DND-41 (cell line): ENCODE measurements at regions not wholly inside any gene's neighbourhood (a gene's known extent, or its start where the extent isn't known, plus 50 kb on each side); places are given as distances from the start of the nearest gene placed in this dataset.
"Not testable (repeated sequence)": the region's sequence is repeated elsewhere in the genome, so short reads cannot be mapped to it uniquely, and the experiment has no call there.

Experiments used
- ATAC-seq: fragments of 200-7000 bp; cut with Tn5 transposase; 3 replicates; pipeline ENCODE4 v1.9.1; 2021; ENCODE audit warnings: low read depth; ENCODE audit not compliant: insufficient read depth
- DNase-seq: peaks from one replicate; pipeline ENCODE4 v3.0.0-alpha.2; 2020
- H2AFZ ChIP-seq: 2 replicates; pipeline ENCODE4 v1.6.0; 2012; ENCODE audit warnings: low read depth, low read length
- H3K27ac ChIP-seq: 2 replicates; pipeline ENCODE4 v1.5.1; 2012; ENCODE audit warnings: low read length, inconsistent platforms
- H3K27me3 ChIP-seq: fragments of 200-600 bp; sonication (generic); 2 replicates; pipeline ENCODE4 v1.6.0; 2012; ENCODE audit warnings: low read length, mild to moderate bottlenecking, inconsistent platforms; ENCODE audit not compliant: insufficient read depth, poor library complexity
- H3K36me3 ChIP-seq: 2 replicates; pipeline ENCODE4 v1.5.1; 2012; ENCODE audit warnings: low read length, inconsistent platforms; ENCODE audit not compliant: insufficient read depth
- H3K4me1 ChIP-seq: 2 replicates; pipeline ENCODE4 v1.5.1; 2012; ENCODE audit warnings: mild to moderate bottlenecking, low read length; ENCODE audit not compliant: insufficient read depth
- H3K4me2 ChIP-seq: 2 replicates; pipeline ENCODE4 v1.6.0; 2012; ENCODE audit warnings: mild to moderate bottlenecking, moderate library complexity, low read length, inconsistent platforms; ENCODE audit not compliant: insufficient read depth
- H3K4me3 ChIP-seq, 2 experiments: fragments of 200-600 bp in 1 of 2; shearing (Covaris generic) in 1 of 2; 2 replicates each; pipeline ENCODE4 v1.5.1; 2012 to 2016; ENCODE audit warnings: inconsistent platforms in 2 of 2, low read length in 2 of 2, mild to moderate bottlenecking in 2 of 2, low read depth in 1 of 2, moderate library complexity in 1 of 2
- H3K79me2 ChIP-seq: 2 replicates; pipeline ENCODE4 v1.6.0; 2012; ENCODE audit warnings: low read length, inconsistent platforms; ENCODE audit not compliant: insufficient read depth
- H3K9ac ChIP-seq: 2 replicates; pipeline ENCODE4 v1.6.0; 2012; ENCODE audit warnings: low read depth, mild to moderate bottlenecking, inconsistent platforms, low read length, moderate library complexity
- H3K9me3 ChIP-seq: 2 replicates; pipeline ENCODE4 v1.5.1; 2012; ENCODE audit warnings: low read length, moderate library complexity, mild to moderate bottlenecking, inconsistent platforms; ENCODE audit not compliant: insufficient read depth, severe bottlenecking
- H4K20me1 ChIP-seq: 2 replicates; pipeline ENCODE4 v1.6.0; 2012; ENCODE audit warnings: low read length; ENCODE audit not compliant: insufficient read depth
- EZH2 ChIP-seq: IDR thresholded peaks from 3 replicates; pipeline ENCODE4 v1.6.1; 2012; ENCODE audit warnings: borderline replicate concordance, low read depth, mild to moderate bottlenecking, moderate library complexity, low read length, inconsistent platforms; ENCODE audit not compliant: severe bottlenecking
- TF ChIP-seq, protein P1 (sequence below): IDR thresholded peaks from 2 replicates; pipeline ENCODE4 v1.5.1; 2012; ENCODE audit warnings: borderline replicate concordance, low read length, moderate library complexity, mild to moderate bottlenecking; ENCODE audit not compliant: poor library complexity, severe bottlenecking; ENCODE audit errors: extremely low read depth

DNA sequence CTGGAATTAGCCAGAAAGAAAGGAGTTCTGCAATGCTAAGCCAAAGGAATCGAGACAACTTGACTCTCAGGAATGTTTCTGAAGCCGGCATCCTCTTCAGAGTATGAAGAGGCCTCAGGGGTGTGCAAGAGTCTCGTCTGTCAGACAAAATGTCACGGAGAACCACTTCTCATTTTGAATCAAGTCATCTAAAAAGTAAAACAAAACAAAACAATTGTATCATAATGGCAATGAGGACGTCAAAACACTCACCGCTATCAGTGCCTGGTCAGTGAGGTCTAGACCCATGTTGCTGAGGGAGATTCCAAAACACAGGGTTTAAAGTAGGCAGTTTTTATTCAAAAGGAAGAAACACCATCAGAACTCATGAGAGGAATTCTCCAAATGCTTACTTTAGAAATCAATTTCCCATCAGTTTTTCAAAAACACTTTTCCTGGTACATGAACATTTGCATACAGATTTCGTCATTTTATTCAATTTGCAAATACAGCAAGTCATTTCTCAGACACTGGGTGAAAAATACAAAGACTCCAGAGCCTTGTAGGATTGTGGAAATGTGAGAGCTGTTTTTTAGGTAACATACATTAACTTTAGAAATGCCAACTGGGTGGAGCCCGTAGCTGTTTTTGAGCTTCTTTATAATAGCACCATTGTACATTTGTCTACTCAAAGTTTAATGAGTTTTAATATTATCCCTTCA is 89.5 kb upstream of the MAP3K1 start:
- no peak overlapping the region for H3K9ac ChIP-seq
- no peak overlapping the region for H2AFZ ChIP-seq
- H4K20me1 ChIP-seq, result no peaks in the 10 kb centered on the region
- peaks cover 3% of the 10 kb centered on the region for H3K27me3 ChIP-seq
- no peaks in the 10 kb centered on the region for H3K36me3 ChIP-seq
- no peaks in the 10 kb centered on the region for H3K4me1 ChIP-seq
- H3K27ac ChIP-seq, result no peak overlapping the region
- DNase-seq (no peak), ATAC-seq (no peak)
- H3K4me2 ChIP-seq, result no peak overlapping the region
- TF ChIP-seq, protein P1, sequence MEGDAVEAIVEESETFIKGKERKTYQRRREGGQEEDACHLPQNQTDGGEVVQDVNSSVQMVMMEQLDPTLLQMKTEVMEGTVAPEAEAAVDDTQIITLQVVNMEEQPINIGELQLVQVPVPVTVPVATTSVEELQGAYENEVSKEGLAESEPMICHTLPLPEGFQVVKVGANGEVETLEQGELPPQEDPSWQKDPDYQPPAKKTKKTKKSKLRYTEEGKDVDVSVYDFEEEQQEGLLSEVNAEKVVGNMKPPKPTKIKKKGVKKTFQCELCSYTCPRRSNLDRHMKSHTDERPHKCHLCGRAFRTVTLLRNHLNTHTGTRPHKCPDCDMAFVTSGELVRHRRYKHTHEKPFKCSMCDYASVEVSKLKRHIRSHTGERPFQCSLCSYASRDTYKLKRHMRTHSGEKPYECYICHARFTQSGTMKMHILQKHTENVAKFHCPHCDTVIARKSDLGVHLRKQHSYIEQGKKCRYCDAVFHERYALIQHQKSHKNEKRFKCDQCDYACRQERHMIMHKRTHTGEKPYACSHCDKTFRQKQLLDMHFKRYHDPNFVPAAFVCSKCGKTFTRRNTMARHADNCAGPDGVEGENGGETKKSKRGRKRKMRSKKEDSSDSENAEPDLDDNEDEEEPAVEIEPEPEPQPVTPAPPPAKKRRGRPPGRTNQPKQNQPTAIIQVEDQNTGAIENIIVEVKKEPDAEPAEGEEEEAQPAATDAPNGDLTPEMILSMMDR, result no peak
- no peak overlapping the region for H3K4me3 ChIP-seq
- H3K79me2 ChIP-seq, result no peaks in the 10 kb centered on the region
- H3K9me3 ChIP-seq, result no peaks in the 10 kb centered on the region

DNA sequence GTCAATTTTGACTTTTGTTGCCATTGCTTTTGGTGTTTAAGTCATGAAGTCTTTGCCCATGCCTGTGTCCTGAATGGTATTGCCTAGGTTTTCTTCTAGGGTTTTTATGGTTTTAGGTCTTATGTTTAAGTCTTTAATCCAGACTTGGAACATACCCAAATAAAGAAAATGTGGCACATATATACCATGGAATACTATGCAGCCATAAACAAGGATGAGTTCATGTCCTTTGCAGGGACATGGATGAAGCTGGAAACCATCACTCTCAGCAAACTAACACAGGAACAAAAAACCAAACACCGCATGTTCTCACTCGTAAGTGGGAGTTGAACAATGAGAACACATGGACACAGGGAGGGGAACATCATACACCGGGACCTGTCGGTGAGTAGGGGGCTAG is 90.5 kb upstream of the MAP3K1 start:
- H3K4me1 ChIP-seq, H2AFZ ChIP-seq, H3K9ac ChIP-seq, H3K27ac ChIP-seq, H3K4me2 ChIP-seq, ATAC-seq, DNase-seq, H3K79me2 ChIP-seq, H3K9me3 ChIP-seq, H3K36me3 ChIP-seq, H3K4me3 ChIP-seq, H4K20me1 ChIP-seq, H3K27me3 ChIP-seq: not testable (repeated sequence)

DNA sequence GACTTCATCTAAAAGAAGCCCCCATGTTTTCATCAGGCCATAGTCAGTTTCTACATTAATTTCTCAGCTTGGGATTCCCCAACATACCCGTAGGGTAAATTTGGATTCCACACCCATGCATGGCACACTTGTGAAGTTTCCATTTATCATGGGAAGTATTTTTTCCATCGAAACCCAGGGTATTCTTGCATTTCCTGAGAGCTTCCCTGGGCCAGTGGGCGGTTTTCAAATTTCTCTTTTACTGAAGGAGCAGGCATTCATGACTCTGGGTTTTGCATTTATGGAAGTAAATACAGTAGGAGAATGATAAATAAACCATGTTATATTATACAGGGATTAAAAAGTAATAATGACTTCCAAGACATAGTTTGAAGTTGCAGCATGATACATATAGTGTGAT is 93.0 kb upstream of the MAP3K1 start:
- H3K4me2 ChIP-seq, result no peak overlapping the region
- no peaks in the 10 kb centered on the region for H3K4me1 ChIP-seq
- H3K79me2 ChIP-seq, result no peaks in the 10 kb centered on the region
- H2AFZ ChIP-seq, result no peak overlapping the region
- DNase-seq, result no peak
- H4K20me1 ChIP-seq, result no peaks in the 10 kb centered on the region
- H3K9me3 ChIP-seq, result no peaks in the 10 kb centered on the region
- peaks cover 11% of the 10 kb centered on the region for H3K27me3 ChIP-seq
- H3K4me3 ChIP-seq, result no peak overlapping the region
- H3K27ac ChIP-seq, result no peak overlapping the region
- TF ChIP-seq, protein P1, result no peak
- TF ChIP-seq EZH2, result no peak
- no peak overlapping the region for H3K9ac ChIP-seq
- ATAC-seq, result no peak
- H3K36me3 ChIP-seq, result no peaks in the 10 kb centered on the region

DNA sequence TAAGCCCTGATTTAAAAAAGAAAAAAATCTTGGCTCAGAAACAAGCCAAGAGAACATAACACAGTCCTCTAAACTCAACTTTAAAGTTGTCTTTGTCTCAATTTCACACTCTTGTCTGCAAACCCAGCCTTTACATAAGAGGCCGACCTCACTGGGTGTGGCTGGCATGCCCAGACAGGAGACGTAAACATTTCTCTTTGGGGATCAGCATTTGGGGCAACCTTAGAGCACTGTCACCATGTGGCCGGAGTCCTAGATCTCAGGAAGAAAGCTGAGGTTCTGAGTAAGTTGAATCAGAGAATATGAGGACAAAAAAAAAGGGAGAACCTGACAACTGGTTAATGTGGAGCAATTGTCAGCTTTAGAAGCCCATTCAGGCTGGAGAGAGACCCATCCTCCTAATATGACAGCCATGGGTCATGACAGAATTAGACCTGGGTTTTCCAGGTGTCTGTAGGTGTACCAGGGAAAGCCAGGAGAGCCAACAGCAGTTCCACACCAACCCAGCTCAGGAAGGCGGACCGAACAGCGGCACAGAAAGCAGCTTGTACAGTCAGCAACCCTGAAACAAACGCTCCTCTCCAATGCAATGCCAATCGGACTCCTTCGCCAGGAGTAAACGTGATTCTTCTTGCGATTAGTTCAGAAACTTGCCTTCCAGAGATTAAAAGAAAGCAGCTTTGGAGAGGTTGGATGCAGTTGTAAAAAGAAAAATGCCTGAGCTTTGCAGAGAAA is 97.9 kb upstream of the MAP3K1 start:
- Histone ChIP-seq H3K4me1 (no peaks in the 10 kb centered on the region), H4K20me1 (no peaks in the 10 kb centered on the region), H3K79me2 (no peaks in the 10 kb centered on the region), H3K27ac (no peak overlapping the region), H3K4me3 (no peak overlapping the region), H3K27me3 (peaks cover 9% of the 10 kb centered on the region), H3K36me3 (no peaks in the 10 kb centered on the region), H3K9ac (no peak overlapping the region), H3K9me3 (no peaks in the 10 kb centered on the region), H2AFZ (no peak overlapping the region), H3K4me2 (no peak overlapping the region)
- TF ChIP-seq EZH2, result no peak
- TF ChIP-seq, protein P1, result no peak
- ATAC-seq (no peak), DNase-seq (no peak)
